MM.1S (cell line): ENCODE measurements at regions not wholly inside any gene's neighbourhood (a gene's known extent, or its start where the extent isn't known, plus 50 kb on each side); places are given as distances from the start of the nearest gene placed in this dataset.

ENCODE experiments used
- EZH2 ChIP-seq: fragments of 300-600 bp; sonication (generic); optimal IDR thresholded peaks from 2 replicates; pipeline ENCODE3; 2017; ENCODE audit warnings: low read depth, mild to moderate bottlenecking, antibody characterized with exemption, low read length, mixed read lengths
- EZH2phosphoT487 ChIP-seq: fragments of 300-600 bp; sonication (generic); IDR thresholded peaks from 2 replicates; pipeline ENCODE4 v1.6.1; 2018; ENCODE audit warnings: antibody characterized with exemption, low read length
- TF ChIP-seq, protein P1 (sequence below): fragments of 300-600 bp; sonication (generic); IDR thresholded peaks from 2 replicates; pipeline ENCODE4 v1.5.1; 2016; ENCODE audit warnings: antibody characterized with exemption, low read length, mixed read lengths

DNA sequence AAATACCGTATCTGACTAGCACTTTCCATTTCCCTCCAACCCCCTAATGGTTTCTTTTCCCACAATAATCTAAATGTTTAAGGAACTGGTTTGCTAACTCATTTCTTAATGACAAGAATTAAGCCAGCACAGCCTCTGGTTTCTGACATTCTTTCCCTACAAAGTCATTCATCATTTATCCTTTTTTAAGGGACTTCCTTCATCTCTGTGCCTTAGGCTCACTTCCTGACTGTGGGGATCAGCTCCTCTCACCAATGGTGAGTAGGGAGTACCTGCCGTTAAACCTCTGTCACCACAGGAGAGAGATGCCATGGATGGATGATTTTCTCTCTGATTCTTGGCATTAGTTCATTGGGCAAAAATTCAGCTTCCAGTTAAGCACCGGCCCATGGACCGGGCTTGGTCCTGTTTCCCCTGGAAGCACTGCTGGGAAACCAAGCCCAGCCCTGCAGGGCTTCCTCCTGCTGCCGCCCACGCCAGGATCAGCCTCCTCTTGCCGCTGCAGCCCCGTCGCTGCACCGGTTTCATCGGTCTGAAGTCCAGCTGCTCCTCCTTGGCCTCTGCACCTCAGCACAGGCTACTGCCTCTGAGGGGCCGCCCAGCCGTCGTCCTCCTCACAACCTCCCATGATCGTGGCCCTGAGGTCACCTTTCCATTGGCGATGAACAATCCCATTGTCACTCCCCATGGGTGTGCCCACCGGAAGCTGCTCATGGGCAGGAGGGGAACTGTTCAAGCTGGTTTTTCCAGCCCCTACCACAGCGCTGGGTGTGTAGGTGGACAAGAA lies 64.0 kb upstream of the ZNF516 start:
- TF ChIP-seq EZH2 (no peak), EZH2phosphoT487 (no peak)
- TF ChIP-seq, protein P1, sequence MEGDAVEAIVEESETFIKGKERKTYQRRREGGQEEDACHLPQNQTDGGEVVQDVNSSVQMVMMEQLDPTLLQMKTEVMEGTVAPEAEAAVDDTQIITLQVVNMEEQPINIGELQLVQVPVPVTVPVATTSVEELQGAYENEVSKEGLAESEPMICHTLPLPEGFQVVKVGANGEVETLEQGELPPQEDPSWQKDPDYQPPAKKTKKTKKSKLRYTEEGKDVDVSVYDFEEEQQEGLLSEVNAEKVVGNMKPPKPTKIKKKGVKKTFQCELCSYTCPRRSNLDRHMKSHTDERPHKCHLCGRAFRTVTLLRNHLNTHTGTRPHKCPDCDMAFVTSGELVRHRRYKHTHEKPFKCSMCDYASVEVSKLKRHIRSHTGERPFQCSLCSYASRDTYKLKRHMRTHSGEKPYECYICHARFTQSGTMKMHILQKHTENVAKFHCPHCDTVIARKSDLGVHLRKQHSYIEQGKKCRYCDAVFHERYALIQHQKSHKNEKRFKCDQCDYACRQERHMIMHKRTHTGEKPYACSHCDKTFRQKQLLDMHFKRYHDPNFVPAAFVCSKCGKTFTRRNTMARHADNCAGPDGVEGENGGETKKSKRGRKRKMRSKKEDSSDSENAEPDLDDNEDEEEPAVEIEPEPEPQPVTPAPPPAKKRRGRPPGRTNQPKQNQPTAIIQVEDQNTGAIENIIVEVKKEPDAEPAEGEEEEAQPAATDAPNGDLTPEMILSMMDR: no peak
